ENCODE measurements at regions not wholly inside any gene's neighbourhood (a gene's known extent, or its start where the extent isn't known, plus 50 kb on each side); places are given as distances from the start of the nearest gene placed in this dataset.

GRCh38 chr2:8577573-8577972 lies 104.3 kb upstream of the ID2 start:
- no peak for TF ChIP-seq SIN3A (IDR thresholded peaks at IDR 0.05; ENCODE audit: borderline replicate concordance, insufficient read depth, low read length)
- no peak for TF ChIP-seq TAF1 (IDR thresholded peaks at IDR 0.05; ENCODE audit: borderline replicate concordance, insufficient read depth, low read length)
- TF ChIP-seq REST (IDR thresholded peaks at IDR 0.05; ENCODE audit: insufficient read depth in 1 of 2, low read depth in 2 of 2, low read length in 2 of 2) = no peak
- TF ChIP-seq POLR2AphosphoS5 (IDR thresholded peaks at IDR 0.05; ENCODE audit: low read depth, low read length) = no peak
- TF ChIP-seq FOXP2 (optimal IDR thresholded peaks at IDR 0.05; ENCODE audit: borderline replicate concordance, extremely low read depth, extremely low read length, insufficient read depth) = no peak
